ENCODE measurements at regions not wholly inside any gene's neighbourhood (a gene's known extent, or its start where the extent isn't known, plus 50 kb on each side); places are given as distances from the start of the nearest gene placed in this dataset.

DNA sequence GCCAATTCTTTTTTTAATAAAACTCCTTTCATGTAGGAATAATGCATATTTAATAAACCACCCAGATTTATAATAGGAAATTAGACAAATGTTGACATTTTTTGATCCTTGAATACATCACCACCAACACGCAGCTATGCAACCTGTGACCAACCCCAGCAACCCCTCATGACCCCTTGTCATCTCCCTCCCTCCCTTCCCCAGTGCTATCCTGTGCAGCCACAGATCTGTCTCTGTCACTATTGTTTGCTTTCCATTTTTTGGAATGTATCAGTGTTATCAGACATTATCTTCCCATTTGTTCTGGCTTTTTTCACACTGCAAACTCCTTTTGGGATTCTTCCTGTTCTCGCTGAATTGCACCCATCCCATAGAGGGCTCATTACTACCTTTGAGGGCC lies 114.1 kb downstream of the VPREB1 start:
- TF ChIP-seq, protein P1, sequence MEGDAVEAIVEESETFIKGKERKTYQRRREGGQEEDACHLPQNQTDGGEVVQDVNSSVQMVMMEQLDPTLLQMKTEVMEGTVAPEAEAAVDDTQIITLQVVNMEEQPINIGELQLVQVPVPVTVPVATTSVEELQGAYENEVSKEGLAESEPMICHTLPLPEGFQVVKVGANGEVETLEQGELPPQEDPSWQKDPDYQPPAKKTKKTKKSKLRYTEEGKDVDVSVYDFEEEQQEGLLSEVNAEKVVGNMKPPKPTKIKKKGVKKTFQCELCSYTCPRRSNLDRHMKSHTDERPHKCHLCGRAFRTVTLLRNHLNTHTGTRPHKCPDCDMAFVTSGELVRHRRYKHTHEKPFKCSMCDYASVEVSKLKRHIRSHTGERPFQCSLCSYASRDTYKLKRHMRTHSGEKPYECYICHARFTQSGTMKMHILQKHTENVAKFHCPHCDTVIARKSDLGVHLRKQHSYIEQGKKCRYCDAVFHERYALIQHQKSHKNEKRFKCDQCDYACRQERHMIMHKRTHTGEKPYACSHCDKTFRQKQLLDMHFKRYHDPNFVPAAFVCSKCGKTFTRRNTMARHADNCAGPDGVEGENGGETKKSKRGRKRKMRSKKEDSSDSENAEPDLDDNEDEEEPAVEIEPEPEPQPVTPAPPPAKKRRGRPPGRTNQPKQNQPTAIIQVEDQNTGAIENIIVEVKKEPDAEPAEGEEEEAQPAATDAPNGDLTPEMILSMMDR (conservative IDR thresholded peaks at IDR 0.05), result no peak
- TF ChIP-seq ZFX (IDR thresholded peaks at IDR 0.05), result no peak

Measured in C4-2B (cell line).